ENCODE measurements at regions not wholly inside any gene's neighbourhood (a gene's known extent, or its start where the extent isn't known, plus 50 kb on each side); places are given as distances from the start of the nearest gene placed in this dataset.

- Histone ChIP-seq H2AFZ (ENCODE audit: low read depth, low read length) (no peak overlapping the region), H3K4me3 (replicated peaks in 1 of 3; ENCODE audit: insufficient read depth in 1 of 3, low read depth in 1 of 3, low read length in 3 of 3) (no peak overlapping the region), H4K20me1 (replicated peaks; ENCODE audit: control insufficient read depth, extremely low read depth, insufficient read depth, low read length) (no peaks in the 10 kb centered on the region), H3K27ac (ENCODE audit: insufficient read depth, low read depth, low read length) (no peak overlapping the region), H3K36me3 (ENCODE audit: control insufficient read depth in 2 of 2, extremely low read depth in 1 of 2, insufficient read depth in 2 of 2, low read length in 2 of 2) (no peaks in the 10 kb centered on the region), H3K9me1 (replicated peaks; ENCODE audit: control insufficient read depth, extremely low read depth, insufficient read depth, low read length) (no peaks in the 10 kb centered on the region), H3K4me2 (ENCODE audit: insufficient read depth, low read length) (no peak overlapping the region), H3K79me2 (ENCODE audit: control insufficient read depth, insufficient read depth, low read length) (no peaks in the 10 kb centered on the region), H3K9ac (replicated peaks; ENCODE audit: extremely low read depth, insufficient read depth, low read length) (no peak overlapping the region), H3K4me1 (ENCODE audit: control insufficient read depth, extremely low read depth, insufficient read depth, low read length) (no peaks in the 10 kb centered on the region), H3K9me3 (replicated peaks; ENCODE audit: control insufficient read depth, insufficient read depth, low read length) (no peaks in the 10 kb centered on the region), H3K27me3 (ENCODE audit: control insufficient read depth in 2 of 2, insufficient read depth in 2 of 2, low read length in 2 of 2) (no peaks in the 10 kb centered on the region)
- no TSS peak for BruUV-seq (replicated peaks)
- dilution Hi-C loops (cut with MboI; ENCODE audit: extremely low pct_ligation_motif_present, low sequenced_read_pairs) (no loop called here), intact Hi-C loops (cut with micrococcal nuclease) (no loop called here)
- TF ChIP-seq GATA2 (IDR thresholded peaks at IDR 0.05; ENCODE audit: insufficient read depth, insufficient read length, low read depth, low read length), result no peak
- no peak for TF ChIP-seq JUN (IDR thresholded peaks at IDR 0.05; ENCODE audit: borderline replicate concordance, insufficient read depth, insufficient read length, low read depth)
- CTCF ChIA-PET, result interaction anchor here (1.3 kb wide), 1 partner anchor 9 kb away, joined by 3 read pairs; no protein-coding TSS in a partner anchor
- POLR2A ChIA-PET, result no interaction called here
- DNase-seq (ENCODE audit: low read depth, low spot score) (no peak), FAIRE-seq (no peak)
Measured at GRCh38 chr13:65400702-65401101, 1829.4 kb downstream of the PCDH9 start.

- dilution Hi-C loops (cut with MboI; ENCODE audit: extremely low pct_ligation_motif_present, low sequenced_read_pairs), result no loop called here
- FAIRE-seq (no peak), DNase-seq (ENCODE audit: low read depth, low spot score) (no peak)
- H3K4me3 ChIP-seq (replicated peaks in 1 of 3; ENCODE audit: insufficient read depth in 1 of 3, low read depth in 1 of 3, low read length in 3 of 3), result no peak overlapping the region
- H3K4me1 ChIP-seq (ENCODE audit: control insufficient read depth, extremely low read depth, insufficient read depth, low read length), result no peaks in the 10 kb centered on the region
- no peaks in the 10 kb centered on the region for H3K9me3 ChIP-seq (replicated peaks; ENCODE audit: control insufficient read depth, insufficient read depth, low read length)
- H3K36me3 ChIP-seq (ENCODE audit: control insufficient read depth in 2 of 2, extremely low read depth in 1 of 2, insufficient read depth in 2 of 2, low read length in 2 of 2), result no peaks in the 10 kb centered on the region
- no TSS peak for BruUV-seq (replicated peaks)
- H4K20me1 ChIP-seq (replicated peaks; ENCODE audit: control insufficient read depth, extremely low read depth, insufficient read depth, low read length), result no peaks in the 10 kb centered on the region
- no peaks in the 10 kb centered on the region for H3K79me2 ChIP-seq (ENCODE audit: control insufficient read depth, insufficient read depth, low read length)
- H3K27me3 ChIP-seq (ENCODE audit: control insufficient read depth in 2 of 2, insufficient read depth in 2 of 2, low read length in 2 of 2), result no peaks in the 10 kb centered on the region
- H3K9ac ChIP-seq (replicated peaks; ENCODE audit: extremely low read depth, insufficient read depth, low read length), result no peak overlapping the region
- no peak overlapping the region for H2AFZ ChIP-seq (ENCODE audit: low read depth, low read length)
- no peak for TF ChIP-seq CTCF (IDR thresholded peaks at IDR 0.05; ENCODE audit: extremely low read depth in 1 of 2, insufficient read depth in 1 of 2, low read depth in 1 of 2, low read length in 2 of 2)
- intact Hi-C loops (cut with micrococcal nuclease), result no loop called here
- ChIA-PET CTCF (no interaction called here), POLR2A (no interaction called here)
- H3K9me1 ChIP-seq (replicated peaks; ENCODE audit: control insufficient read depth, extremely low read depth, insufficient read depth, low read length), result no peaks in the 10 kb centered on the region
- no peak overlapping the region for H3K27ac ChIP-seq (ENCODE audit: insufficient read depth, low read depth, low read length)
- H3K4me2 ChIP-seq (ENCODE audit: insufficient read depth, low read length), result no peak overlapping the region
Measured at GRCh38 chr13:65387743-65388347, 1842.3 kb downstream of the PCDH9 start.

All from endothelial cell of umbilical vein (primary cell).